Lower lobe of right lung (tissue), 2 donors: ENCODE measurements at regions not wholly inside any gene's neighbourhood (a gene's known extent, or its start where the extent isn't known, plus 50 kb on each side); places are given as distances from the start of the nearest gene placed in this dataset.
A peak's percentile ranks its signal among the peaks of the same experiment; 100 is the strongest.

Experiments used
- ATAC-seq, 2 donors: fragments of 200-7000 bp; cut with Tn5 transposase; one replicate each; pipeline ENCODE4 v1.9.1; 2020 to 2022; ENCODE audit warnings: mild to moderate bottlenecking in 2 of 2, moderate library complexity in 2 of 2
- DNase-seq: peaks from one replicate; pipeline ENCODE4 v3.0.0-alpha.2; 2020
- H3K27ac ChIP-seq: fragments of 200-600 bp; one replicate; pipeline ENCODE4 v1.8.0; 2022
- H3K27me3 ChIP-seq: fragments of 200-600 bp; one replicate; pipeline ENCODE4 v1.8.0; 2022; ENCODE audit warnings: low read depth
- H3K36me3 ChIP-seq: fragments of 200-600 bp; one replicate; pipeline ENCODE4 v1.8.0; 2022; ENCODE audit warnings: mild to moderate bottlenecking
- H3K4me1 ChIP-seq: fragments of 200-600 bp; one replicate; pipeline ENCODE4 v1.8.0; 2022
- H3K4me3 ChIP-seq: fragments of 200-600 bp; one replicate; pipeline ENCODE4 v1.8.0; 2022; ENCODE audit warnings: mild to moderate bottlenecking
- H3K9me3 ChIP-seq: fragments of 200-600 bp; one replicate; pipeline ENCODE4 v1.8.0; 2022
- intact Hi-C: fragments of 100-400 bp; cut with DNase I; formaldehyde crosslinking; loops from one replicate; pipeline ENCODE4 v1.11.0; 2022
- TF ChIP-seq, protein P1 (sequence below): fragments of 200-600 bp; IDR thresholded peaks from one replicate; pipeline ENCODE4 v1.8.0; 2022; ENCODE audit warnings: antibody characterized with exemption, mild to moderate bottlenecking
- donor health status: DM: no; HTN: yes; CAD: no; lungs with severe emphysema.

DNA sequence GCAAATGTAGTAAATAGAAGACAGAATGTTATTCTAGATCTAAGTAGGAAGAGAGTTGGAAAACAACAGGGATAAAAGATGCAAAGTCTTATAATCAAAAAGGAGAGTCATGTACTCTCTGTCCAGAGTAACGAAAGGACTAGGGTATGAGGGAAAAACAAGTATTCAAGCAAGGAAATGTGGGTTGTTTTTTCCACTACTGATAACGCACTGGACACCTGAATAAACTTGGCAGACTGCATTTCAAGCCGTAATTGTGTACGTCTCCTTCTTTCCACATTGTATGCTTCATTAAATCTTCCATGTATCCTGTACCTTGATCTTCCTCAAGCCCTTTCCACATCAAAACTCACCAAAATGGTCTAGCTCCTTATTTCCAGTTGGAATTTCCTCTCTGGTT is 420.6 kb downstream of the ZEB2 start:
- TF ChIP-seq, protein P1, sequence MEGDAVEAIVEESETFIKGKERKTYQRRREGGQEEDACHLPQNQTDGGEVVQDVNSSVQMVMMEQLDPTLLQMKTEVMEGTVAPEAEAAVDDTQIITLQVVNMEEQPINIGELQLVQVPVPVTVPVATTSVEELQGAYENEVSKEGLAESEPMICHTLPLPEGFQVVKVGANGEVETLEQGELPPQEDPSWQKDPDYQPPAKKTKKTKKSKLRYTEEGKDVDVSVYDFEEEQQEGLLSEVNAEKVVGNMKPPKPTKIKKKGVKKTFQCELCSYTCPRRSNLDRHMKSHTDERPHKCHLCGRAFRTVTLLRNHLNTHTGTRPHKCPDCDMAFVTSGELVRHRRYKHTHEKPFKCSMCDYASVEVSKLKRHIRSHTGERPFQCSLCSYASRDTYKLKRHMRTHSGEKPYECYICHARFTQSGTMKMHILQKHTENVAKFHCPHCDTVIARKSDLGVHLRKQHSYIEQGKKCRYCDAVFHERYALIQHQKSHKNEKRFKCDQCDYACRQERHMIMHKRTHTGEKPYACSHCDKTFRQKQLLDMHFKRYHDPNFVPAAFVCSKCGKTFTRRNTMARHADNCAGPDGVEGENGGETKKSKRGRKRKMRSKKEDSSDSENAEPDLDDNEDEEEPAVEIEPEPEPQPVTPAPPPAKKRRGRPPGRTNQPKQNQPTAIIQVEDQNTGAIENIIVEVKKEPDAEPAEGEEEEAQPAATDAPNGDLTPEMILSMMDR = no peak
- intact Hi-C loops = no loop called here
- DNase-seq (no peak), ATAC-seq (no peak)
- Histone ChIP-seq H3K9me3 (peaks cover 3% of the 10 kb centered on the region), H3K27me3 (no peaks in the 10 kb centered on the region), H3K4me3 (no peak overlapping the region), H3K36me3 (no peaks in the 10 kb centered on the region), H3K4me1 (no peaks in the 10 kb centered on the region), H3K27ac (no peak overlapping the region)

DNA sequence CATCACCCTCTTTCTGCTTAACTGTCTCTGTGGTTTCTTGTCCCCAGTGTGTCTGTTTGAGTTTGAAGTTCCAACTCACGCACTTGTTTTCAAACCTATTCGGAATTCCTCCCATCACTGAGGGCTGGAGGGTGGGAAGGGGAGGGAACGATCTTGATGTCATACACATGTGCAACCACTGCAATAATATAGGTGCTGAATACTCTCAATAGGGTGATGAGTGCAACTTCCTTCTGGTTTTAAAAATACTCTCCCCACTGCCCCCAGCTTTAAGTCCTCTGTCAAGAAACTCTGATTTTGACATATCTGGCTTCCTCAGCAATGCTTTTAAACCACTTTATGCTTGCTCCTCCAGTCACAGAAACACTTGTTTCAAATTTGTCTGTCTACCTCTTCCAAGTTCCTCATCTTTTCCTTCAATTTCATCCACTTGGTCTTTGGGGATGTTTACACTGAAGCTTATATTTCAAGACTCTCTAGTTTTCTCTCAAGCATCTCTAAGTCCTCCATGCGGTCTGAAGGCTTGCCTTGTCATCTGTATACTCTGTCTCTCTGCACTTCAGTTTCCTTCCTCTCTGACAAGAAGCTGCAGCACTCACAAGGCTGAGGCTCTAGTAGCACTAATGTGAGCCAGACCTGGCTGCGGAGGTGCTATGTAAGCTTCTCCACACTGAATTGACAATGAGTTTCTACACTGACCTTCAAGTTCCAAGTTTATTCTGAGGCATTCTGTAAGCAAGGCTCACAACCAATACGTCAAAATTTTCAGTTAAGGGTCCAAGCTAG is 422.3 kb downstream of the ZEB2 start:
- Histone ChIP-seq H3K36me3 (no peaks in the 10 kb centered on the region), H3K27ac (no peak overlapping the region), H3K4me3 (no peak overlapping the region), H3K4me1 (no peaks in the 10 kb centered on the region), H3K27me3 (no peaks in the 10 kb centered on the region), H3K9me3 (no peaks in the 10 kb centered on the region)
- DNase-seq = no peak
- intact Hi-C loops = no loop called here
- TF ChIP-seq, protein P1 = no peak
- ATAC-seq = peak in 1 of 2 donors; percentile 21

DNA sequence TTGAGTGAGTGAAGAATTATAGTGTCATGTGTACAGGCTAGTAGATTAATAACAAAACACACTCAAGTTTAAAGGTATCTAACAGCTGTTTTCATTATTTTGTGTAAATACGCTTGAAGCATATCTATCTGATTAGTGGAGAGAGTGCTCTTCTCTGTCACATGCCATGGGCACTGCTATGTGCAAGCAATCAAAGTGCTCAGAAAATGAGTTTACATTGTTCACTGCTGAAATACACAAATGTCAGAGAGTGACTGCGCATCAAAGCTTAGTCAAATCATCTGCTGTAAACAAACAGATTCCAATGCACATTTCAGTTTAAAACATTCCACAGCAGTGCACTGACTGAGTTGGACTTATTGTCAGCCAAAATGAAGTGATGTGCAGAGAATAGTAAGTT is 423.4 kb downstream of the ZEB2 start:
- DNase-seq = no peak
- ATAC-seq = no peak
- intact Hi-C loops = no loop called here

DNA sequence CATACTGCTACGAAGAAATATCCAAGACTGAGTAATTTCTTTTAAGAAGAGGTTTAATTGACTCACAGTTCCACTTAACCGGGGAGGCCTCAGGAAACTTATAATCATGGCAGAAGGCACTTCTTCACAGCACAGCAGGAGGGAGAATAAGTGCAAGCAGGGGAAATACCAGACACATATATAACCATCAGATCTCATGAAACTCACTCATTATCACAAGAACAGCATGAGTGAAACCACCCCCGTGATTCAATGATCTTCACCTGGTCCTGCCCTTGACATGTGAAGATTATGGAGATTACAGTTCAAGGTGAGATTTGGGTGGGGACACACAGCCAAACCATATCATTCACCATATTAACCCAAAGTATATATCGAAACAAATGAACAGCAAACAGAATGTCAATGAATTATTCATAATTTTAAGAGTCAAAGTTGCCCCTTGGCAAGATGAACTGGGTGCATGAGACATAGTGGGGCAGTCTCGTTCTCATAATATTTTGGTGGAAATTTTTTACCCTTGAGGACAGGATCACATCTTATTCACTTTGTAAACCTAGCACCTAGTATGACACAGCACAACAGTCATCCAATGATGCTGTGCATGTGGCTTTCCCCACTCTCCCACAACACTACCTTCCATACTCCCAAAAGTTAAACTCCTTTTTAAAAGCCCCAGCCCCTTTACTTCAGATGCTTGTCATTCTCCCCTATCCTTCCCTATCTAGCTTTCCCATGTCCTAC is 425.3 kb downstream of the ZEB2 start:
- no peak for ATAC-seq
- no peak overlapping the region for H3K27ac ChIP-seq
- H3K36me3 ChIP-seq = no peaks in the 10 kb centered on the region
- no peaks in the 10 kb centered on the region for H3K9me3 ChIP-seq
- no peak for DNase-seq
- TF ChIP-seq, protein P1 = no peak
- no peaks in the 10 kb centered on the region for H3K4me1 ChIP-seq
- no peak overlapping the region for H3K4me3 ChIP-seq
- no peaks in the 10 kb centered on the region for H3K27me3 ChIP-seq
- intact Hi-C loops = no loop called here

More for the DNA sequence above, 423.4 kb downstream of the ZEB2 start:
- H3K4me3 ChIP-seq = no peak overlapping the region
- no peaks in the 10 kb centered on the region for H3K27me3 ChIP-seq
- H3K27ac ChIP-seq = no peak overlapping the region
- H3K4me1 ChIP-seq = no peaks in the 10 kb centered on the region
- no peaks in the 10 kb centered on the region for H3K36me3 ChIP-seq
- TF ChIP-seq, protein P1 = no peak
- no peaks in the 10 kb centered on the region for H3K9me3 ChIP-seq

DNA sequence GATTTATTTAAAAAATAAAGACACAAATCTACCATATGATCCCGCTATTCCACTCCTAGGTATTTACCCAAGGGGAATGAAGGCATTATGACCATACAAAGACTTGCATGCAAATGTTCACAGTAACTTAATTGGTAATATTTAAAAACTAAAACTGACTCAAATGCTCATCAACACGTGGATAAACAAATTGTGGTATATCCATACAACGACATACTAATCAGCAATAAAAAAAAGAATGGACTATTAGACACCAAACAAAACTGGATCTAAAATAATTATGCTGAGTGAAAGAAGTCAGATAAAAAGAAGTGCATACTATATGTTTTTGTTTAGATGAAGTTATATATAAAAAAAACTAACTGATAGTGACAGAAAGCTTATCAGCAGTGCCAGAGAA is 428.3 kb downstream of the ZEB2 start:
- Histone ChIP-seq H3K36me3 (no peaks in the 10 kb centered on the region), H3K27ac (no peak overlapping the region), H3K4me3 (no peak overlapping the region), H3K4me1 (no peaks in the 10 kb centered on the region), H3K9me3 (no peaks in the 10 kb centered on the region), H3K27me3 (no peaks in the 10 kb centered on the region)
- no peak for DNase-seq
- no peak for ATAC-seq
- TF ChIP-seq, protein P1 = no peak
- intact Hi-C loops = no loop called here
